Gastrocnemius medialis (tissue), 4 donors: ENCODE measurements at regions not wholly inside any gene's neighbourhood (a gene's known extent, or its start where the extent isn't known, plus 50 kb on each side); places are given as distances from the start of the nearest gene placed in this dataset.

ENCODE experiments used
- CTCF ChIP-seq, 5 experiments: fragments of 450-650 bp in 3 of 5; fragments of 200-600 bp in 2 of 5; sonication (generic) in 2 of 5; IDR thresholded peaks in 4 of 5; conservative IDR thresholded peaks in 1 of 5; 1 replicate in 4 of 5; 2 replicates in 1 of 5; pipeline ENCODE4 v1.5.1; 2016 to 2019; ENCODE audit warnings: antibody characterized with exemption in 5 of 5, mild to moderate bottlenecking in 3 of 5, moderate library complexity in 3 of 5
- POLR2A ChIP-seq, 2 donors: fragments of 450-650 bp; IDR thresholded peaks; one replicate each; pipeline ENCODE4 v1.6.1; 2017; ENCODE audit warnings: antibody characterized with exemption in 2 of 2, mild to moderate bottlenecking in 2 of 2, moderate library complexity in 2 of 2

- TF ChIP-seq POLR2A (IDR thresholded peaks at IDR 0.05) = no peak
- no peak for TF ChIP-seq CTCF (IDR thresholded peaks at IDR 0.05 in 4 of 5, conservative IDR thresholded peaks at IDR 0.05 in 1 of 5)
These were observed 341.4 kb upstream of the PODXL start for GRCh38 chr7:131897790-131898165.
